NCI-H2081 treated with DMSO at 0.1 percent for 48 hours (cell line): ENCODE measurements at regions not wholly inside any gene's neighbourhood (a gene's known extent, or its start where the extent isn't known, plus 50 kb on each side); places are given as distances from the start of the nearest gene placed in this dataset.
"Not testable (repeated sequence)": the region's sequence is repeated elsewhere in the genome, so short reads cannot be mapped to it uniquely, and the experiment has no call there.

Source experiments
- DNase-seq: peaks from one replicate; lab custom pipeline; 2025; lab: John Stamatoyannopoulos, UW

GRCh38 chr4:128649161-128649560 lies 160.3 kb upstream of the JADE1 start:
- no peak for DNase-seq

DNA sequence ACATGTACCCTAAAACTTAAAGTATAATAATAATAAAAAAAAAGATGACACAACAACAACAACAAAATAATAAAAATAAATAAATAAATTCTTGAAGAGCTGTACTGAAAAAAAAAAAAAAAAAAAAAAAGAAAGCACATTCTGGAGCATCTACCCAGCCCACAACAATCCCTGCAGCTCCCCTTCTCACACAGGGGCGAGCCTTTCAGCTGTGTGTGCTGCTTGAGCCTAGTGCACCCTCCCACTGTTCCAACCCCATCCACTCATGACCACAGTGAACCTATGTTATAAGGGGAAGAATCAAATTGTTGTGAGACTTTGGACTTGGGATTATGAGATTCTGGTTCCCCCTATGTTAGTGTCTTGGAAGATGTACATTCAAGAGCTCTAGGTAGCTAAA lies 161.5 kb upstream of the JADE1 start:
- DNase-seq, result no peak

- not testable (repeated sequence) for DNase-seq
Measured at GRCh38 chr4:128646893-128647292, 162.6 kb upstream of the JADE1 start.

DNA sequence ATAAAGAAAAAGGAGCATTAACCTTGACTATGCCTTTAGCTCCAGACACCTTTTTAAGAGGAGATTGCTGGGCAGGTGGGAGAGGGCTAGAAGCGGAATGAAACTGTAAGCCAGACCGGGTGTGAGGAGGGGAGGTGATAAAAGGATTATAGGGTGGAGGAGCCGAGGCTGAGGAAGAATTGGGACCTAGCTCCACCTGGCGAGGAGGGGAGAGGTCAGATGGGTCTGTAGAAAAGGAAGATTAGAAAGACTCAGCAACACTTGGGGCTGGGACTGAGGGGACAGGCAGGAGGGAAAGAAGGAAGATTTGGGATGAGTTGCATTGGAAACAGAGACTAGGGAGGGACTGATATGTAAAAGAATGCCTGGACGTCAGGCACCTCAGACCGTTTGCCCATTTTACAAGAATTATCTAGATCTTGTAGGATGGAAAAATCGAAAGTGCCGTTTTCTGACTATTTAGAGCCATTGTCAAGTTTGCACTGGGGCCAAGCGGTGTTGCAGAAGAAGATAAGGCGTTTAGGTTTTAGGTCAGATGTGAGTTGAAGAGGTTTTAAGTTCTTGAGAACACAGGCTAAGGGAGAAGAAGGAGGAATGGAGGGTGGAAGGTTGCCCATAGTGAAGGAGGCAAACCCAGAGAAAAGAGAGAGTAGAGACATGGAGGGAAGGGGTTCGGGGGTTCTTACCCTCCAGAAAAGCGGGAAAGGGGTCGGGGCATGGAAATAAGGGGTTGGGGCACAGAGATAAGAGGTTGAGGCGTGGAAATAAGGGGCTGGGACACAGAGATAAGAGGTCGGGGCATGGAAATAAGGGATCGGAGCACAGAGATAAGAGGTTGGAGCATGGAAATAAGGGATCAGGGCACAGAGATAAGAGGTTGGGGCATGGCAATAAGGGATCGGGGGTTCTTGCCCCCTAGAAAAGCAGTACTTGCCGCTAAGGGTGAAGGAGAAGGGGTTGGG lies 164.5 kb upstream of the JADE1 start:
- DNase-seq, result not testable (repeated sequence)

DNA sequence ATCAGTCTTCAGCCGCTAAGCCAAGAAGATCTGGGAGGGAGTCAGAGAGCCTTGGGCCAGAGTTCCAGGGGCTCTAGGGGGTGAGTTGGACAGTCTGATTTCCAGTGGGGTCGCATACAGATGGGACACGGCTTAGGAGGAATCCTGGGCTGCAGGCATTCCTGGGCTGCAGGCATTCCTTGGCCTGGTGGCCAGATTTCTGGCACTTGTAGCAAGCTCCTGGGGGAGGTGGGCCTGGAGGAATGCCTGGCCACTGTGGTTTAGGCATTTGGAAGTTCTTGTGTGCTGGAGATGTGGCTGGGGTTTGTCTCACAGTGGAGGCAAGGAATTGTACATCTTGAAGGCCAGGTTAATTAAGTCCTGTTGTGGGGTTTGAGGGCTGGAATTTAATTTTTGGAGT lies 165.4 kb upstream of the JADE1 start:
- not testable (repeated sequence) for DNase-seq

GRCh38 chr4:128641566-128641965 lies 167.9 kb upstream of the JADE1 start:
- not testable (repeated sequence) for DNase-seq

- no peak for DNase-seq
Measured at GRCh38 chr4:128639541-128640270, 169.8 kb upstream of the JADE1 start.

GRCh38 chr4:128636906-128637305 lies 172.6 kb upstream of the JADE1 start:
- no peak for DNase-seq

DNA sequence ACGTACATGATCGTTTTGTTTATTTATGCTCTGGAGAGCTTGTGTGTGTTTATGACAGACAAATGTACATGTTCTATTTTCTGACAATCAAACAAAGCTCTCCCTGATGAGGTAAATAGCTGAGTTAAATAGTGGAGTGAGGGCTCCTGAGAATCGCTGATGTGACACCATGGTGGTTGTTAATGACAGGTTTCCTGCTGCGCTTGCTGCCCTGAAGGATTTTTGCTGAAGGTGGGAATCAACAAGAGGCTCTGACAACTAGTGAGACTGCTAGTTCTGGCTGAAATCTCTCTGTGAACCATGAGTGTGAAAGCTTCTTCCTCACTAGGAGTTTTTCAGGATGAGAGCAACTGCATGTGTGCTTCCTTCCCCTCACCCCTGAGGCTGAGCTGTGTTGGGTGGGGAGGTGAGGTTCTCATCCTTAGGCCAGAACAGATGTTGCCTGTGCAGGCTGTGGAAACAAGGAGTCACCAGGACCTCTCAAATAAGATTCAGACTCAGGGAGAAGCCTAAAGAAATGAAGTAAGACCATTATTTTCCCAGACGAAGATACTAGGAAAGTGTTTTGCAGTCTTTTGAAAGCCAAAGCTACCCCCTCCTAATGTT lies 173.4 kb upstream of the JADE1 start:
- DNase-seq, result peak; percentile 38

DNA sequence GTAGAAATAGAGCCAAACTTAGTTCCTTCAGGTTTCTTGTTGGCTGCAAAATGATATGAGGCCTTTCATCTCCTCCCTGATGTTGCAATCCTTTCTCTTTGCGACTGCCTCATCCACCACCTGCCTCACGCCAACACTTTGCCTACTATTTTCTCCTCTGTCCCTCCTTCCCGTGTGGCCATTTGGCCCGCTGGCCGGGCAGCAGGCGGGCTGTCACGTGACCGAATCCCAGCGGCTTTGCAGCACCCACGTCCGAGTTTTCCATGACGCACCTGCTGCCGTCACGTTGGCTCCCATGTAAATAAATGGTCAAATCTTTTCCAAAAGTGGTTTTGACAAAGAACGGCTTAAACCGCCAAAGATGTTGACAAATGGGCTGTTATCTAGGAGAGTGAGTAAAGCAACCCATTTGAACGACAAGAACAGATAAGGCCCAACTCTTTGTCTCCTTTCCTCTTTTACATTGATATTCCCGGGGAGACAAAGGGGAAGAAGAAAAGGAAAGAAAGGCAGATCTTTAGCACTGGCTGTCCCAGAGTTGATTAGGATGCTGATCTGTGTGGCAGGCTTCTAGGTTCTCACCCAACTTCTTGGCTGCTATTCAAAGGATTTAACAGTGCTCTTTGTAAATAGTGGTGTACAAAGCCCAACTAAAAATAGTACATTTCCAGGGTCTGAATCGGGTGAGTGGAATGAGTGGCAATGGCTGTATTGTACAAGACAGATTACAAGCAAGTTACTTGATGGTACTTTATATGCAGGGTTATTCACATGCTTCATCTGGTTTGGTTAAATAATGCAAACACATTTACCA lies 174.2 kb upstream of the JADE1 start:
- no peak for DNase-seq

DNA sequence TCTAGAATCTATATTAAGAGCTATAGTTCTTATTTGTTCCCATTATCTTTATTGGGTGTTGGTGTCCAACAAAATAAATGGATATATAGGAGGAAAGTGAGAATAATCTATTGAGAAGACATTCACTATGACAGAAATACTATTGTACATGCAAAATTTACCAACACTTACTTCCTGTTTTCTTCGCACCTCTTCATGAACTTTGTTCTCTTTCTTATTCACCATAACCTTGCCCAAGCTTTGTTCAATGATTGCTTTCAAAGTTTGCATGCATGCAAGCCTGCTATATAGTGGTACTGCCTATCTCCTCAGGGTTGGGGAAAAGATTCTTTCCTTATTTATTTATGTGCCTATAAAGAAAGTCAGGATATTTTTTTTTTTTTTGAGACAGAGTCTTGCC lies 176.4 kb upstream of the JADE1 start:
- no peak for DNase-seq

DNA sequence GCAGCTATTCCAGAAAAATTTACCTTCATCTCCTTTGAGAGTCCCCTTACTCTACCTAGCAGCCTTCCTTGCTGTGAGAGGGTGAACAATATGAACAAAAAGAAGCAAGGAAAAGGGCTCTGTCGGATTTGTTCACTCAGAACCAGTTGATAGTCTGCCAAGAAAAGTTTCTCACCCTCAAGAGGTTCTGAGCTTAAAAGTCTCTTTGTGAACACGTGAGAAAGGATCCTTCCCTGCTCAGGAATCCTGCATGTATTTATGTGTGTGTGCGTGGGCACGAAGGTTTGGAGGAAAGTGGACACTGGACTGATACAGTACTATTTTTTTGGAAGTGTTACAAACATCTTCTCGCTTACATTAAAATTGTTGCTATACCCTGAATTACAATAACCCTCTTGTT lies 178.6 kb upstream of the JADE1 start:
- no peak for DNase-seq

GRCh38 chr4:128623508-128624215 lies 185.8 kb upstream of the JADE1 start:
- no peak for DNase-seq

DNA sequence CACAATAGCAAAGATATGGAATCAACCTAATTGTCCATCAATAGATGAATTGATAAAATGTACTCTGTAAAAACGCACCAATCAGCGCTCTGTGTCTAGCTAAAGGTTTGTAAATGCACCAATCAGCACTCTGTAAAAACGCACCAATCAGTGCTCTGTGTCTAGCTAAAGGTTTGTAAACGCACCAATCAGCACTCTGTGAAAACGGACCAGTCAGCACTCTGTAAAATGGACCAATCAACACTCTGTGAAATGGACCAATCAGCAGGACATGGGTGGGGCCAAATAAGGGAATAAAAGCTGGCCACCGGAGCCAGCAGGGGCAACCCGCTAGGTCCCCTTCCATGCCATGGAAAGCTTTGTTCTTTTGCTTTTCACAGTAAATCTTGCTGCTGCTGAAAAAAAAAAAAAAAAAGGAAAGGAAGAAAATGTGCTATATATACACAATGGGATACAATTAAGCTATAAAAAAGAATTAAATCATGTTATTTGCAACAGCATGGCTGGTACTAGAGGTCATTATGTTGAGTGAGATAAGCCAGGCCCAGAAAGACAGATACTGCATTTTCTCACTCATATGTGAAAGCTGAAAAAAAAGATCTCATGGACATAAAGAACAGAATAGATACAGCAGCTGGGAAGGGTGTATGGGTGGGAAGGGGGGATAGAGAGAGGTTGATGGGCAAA lies 189.1 kb upstream of the JADE1 start:
- not testable (repeated sequence) for DNase-seq

DNA sequence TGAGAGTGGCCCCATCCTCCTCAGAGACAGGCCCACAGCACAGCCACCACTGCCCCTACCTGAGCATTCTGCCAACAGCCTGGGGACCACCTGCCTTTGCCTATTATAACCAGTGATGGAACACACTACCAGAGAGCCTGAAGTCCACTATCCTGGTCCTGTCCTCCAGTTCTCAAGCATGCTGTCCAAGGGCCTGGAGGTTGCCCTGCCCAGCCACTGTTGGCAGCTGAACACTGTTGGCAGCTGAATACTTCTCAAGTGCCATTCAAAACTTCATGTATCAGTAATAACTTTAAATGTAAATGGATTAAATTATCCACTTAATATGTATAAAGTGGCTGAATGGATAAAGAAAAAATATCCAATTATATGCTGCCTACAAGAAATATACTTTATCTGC lies 194.3 kb upstream of the JADE1 start:
- no peak for DNase-seq

GRCh38 chr4:128608006-128608405 lies 201.5 kb upstream of the JADE1 start:
- no peak for DNase-seq

DNA sequence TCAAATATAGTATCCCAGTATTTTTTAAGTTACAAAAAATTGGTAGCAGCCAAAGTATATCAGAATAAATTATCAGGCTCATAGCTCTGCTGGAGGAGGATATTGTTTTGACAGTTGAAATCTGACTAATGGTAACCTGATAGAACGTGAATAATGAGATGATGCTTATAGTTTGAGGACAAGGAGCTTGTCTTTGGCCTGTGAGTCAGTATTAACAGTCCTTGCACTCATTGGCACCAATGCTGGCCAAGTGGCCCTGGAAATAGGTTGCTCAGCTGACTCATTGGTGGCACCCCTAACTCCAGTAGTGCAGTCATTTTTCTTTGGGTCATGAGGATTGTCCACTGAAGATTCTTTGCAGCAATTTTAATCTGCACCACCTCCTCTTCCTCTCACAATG lies 203.3 kb upstream of the JADE1 start:
- DNase-seq, result no peak

DNA sequence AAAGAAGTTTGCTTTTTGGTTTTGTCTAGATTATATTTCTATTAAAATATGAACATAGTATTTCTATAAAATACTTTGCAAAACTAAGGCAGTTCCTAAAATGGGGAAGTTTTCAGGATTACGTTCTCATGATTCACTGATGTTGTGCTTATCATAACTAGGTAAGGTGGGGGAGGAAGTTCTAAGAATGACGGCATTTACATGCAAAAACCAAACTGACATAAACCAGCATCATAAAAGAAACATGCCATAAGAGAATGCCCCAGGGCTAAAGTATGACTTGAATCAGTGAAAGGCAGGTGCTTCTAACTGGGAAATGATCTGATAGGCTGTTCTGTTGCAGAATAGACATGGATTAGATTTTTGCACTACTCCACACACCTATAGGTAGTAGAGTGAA lies 204.7 kb upstream of the JADE1 start:
- DNase-seq, result no peak

DNA sequence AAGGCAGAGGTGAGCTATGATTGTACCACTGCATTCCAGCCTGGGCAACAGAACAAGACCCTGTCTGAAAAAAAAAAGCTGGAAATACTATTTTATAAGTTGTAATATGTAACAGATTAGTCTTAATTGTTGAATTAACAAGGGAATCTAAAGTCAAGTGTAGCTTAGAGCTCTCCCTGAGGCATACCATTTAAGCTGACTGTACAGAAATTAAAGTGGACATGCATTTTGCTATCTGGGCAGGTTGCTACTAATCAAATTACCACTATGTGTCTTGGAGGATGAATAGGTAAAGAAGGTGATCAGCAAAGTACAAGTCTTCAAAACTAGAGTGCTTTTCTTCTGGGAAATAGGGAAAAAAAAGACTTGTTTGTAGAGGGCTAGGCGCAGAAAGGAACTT lies 205.3 kb upstream of the JADE1 start:
- DNase-seq, result no peak

- no peak for DNase-seq
Measured at GRCh38 chr4:128603081-128603480, 206.4 kb upstream of the JADE1 start.
